Left lung (tissue), 4 donors: ENCODE measurements at regions not wholly inside any gene's neighbourhood (a gene's known extent, or its start where the extent isn't known, plus 50 kb on each side); places are given as distances from the start of the nearest gene placed in this dataset.

Experiments
- ATAC-seq: fragments of 200-7000 bp; cut with Tn5 transposase; one replicate; pipeline ENCODE4 v1.9.1; 2020; ENCODE audit warnings: moderate library complexity
- DNase-seq, 4 donors: peaks; one replicate each; pipeline ENCODE4 v3.0.0-alpha.2; 2013 to 2020
- H3K27ac ChIP-seq, 2 donors: fragments of 200-600 bp; sonication (generic) in 1 of 2; one replicate each; pipeline versions ENCODE4 v1.5.0 to v1.8.0; 2020 to 2021
- H3K27me3 ChIP-seq, 2 donors: fragments of 200-600 bp; sonication (generic) in 1 of 2; one replicate each; pipeline versions ENCODE4 v1.5.0 to v1.8.0; 2020 to 2021
- H3K36me3 ChIP-seq, 2 donors: fragments of 200-600 bp; sonication (generic) in 1 of 2; one replicate each; pipeline versions ENCODE4 v1.5.0 to v1.8.0; 2020 to 2021
- H3K4me1 ChIP-seq, 2 donors: fragments of 200-600 bp; one replicate each; pipeline ENCODE4 v1.8.0; 2021
- H3K4me3 ChIP-seq, 2 donors: fragments of 200-600 bp; sonication (generic) in 1 of 2; one replicate each; pipeline versions ENCODE4 v1.5.0 to v1.8.0; 2020 to 2021; ENCODE audit warnings: mild to moderate bottlenecking in 1 of 2
- H3K9me3 ChIP-seq, 2 donors: fragments of 200-600 bp; sonication (generic) in 1 of 2; one replicate each; pipeline versions ENCODE4 v1.5.0 to v1.8.0; 2020 to 2021
- intact Hi-C, 2 donors: fragments of 100-400 bp; cut with DNase I; formaldehyde crosslinking; loops; one replicate each; pipeline versions ENCODE4 v1.11.2 to v1.14.2; 2022
- TF ChIP-seq, protein P1 (sequence below), 2 donors: fragments of 200-600 bp; sonication (generic) in 1 of 2; IDR thresholded peaks; one replicate each; pipeline versions ENCODE4 v1.5.0 to v1.8.0; 2021; ENCODE audit warnings: antibody characterized with exemption in 2 of 2
- donor health status: DM: no; HTN: yes; CAD: no.
- donor health status: DM: no; HTN: no; CAD: no.

DNA sequence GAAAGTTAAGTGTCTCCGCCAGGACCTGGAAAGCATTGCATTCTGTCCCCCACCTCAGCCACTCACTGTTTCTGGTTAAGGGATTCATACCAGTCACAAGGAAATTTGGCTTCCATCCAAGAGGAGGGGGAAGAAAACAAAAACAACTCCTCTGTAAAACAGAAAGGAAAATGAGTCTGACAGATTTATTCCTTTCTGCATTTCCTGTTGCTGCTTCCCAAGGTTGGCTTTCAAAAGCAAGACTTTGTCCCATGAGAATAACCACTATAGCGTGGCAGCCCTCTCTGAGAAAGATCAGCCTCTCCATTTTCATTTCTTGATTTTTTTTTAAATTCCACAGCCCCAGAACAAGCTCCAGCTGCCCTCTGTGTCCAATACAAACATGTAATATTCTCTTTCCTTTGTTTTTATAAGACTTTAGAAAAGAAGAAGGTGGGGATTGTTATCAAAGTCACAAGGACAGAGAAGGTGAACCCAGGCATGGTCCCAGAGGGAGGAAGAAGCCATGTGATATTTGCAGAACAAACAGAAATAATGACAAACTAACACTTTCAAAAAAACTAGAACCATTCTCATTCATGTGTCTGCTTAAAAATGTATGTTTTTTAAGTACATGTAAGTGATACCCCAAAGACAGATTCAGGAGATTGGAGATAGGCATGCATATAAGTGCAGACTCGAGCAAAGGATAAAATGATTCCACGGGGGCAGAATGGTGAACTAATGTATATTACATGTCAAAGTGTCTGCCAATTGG is 90.7 kb upstream of the DCLK2 start:
- intact Hi-C loops: no loop called here
- Histone ChIP-seq H3K4me3 (no peak overlapping the region), H3K27me3 (no peaks in the 10 kb centered on the region), H3K36me3 (no peaks in the 10 kb centered on the region), H3K9me3 (no peaks in the 10 kb centered on the region), H3K4me1 (no peaks in the 10 kb centered on the region), H3K27ac (no peak overlapping the region)
- peak in 1 of 4 donors; percentile 24 for DNase-seq
- TF ChIP-seq, protein P1, sequence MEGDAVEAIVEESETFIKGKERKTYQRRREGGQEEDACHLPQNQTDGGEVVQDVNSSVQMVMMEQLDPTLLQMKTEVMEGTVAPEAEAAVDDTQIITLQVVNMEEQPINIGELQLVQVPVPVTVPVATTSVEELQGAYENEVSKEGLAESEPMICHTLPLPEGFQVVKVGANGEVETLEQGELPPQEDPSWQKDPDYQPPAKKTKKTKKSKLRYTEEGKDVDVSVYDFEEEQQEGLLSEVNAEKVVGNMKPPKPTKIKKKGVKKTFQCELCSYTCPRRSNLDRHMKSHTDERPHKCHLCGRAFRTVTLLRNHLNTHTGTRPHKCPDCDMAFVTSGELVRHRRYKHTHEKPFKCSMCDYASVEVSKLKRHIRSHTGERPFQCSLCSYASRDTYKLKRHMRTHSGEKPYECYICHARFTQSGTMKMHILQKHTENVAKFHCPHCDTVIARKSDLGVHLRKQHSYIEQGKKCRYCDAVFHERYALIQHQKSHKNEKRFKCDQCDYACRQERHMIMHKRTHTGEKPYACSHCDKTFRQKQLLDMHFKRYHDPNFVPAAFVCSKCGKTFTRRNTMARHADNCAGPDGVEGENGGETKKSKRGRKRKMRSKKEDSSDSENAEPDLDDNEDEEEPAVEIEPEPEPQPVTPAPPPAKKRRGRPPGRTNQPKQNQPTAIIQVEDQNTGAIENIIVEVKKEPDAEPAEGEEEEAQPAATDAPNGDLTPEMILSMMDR (IDR thresholded peaks at IDR 0.05): no peak
- ATAC-seq: no peak

GRCh38 chr4:149988087-149988410 is 90.2 kb upstream of the DCLK2 start:
- Histone ChIP-seq H3K4me3 (no peak overlapping the region), H3K36me3 (no peaks in the 10 kb centered on the region), H3K27me3 (no peaks in the 10 kb centered on the region), H3K27ac (no peak overlapping the region), H3K4me1 (no peaks in the 10 kb centered on the region), H3K9me3 (no peaks in the 10 kb centered on the region)
- DNase-seq (no peak), ATAC-seq (no peak)
- intact Hi-C loops: no loop called here
- TF ChIP-seq, protein P1 (IDR thresholded peaks at IDR 0.05): no peak

DNA sequence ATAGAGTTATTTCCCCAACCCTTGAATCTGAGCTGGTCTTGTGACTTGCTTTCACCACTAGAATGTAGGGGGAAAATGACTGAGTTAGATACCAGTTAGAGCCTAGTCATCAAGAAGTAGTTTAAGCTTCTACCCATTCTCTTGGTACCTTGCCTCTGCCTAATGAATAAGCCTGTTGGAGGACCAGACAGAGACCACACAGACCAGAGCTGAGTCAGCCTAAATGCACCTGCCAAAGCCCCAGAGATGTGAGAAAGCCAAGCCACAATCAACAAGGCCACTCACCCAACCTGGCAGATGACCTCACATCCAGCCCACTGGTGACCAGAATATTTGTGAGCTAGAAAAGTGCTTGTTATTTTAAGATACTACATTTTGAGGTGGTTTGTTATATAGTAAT is 85.2 kb upstream of the DCLK2 start:
- TF ChIP-seq, protein P1 (IDR thresholded peaks at IDR 0.05): no peak
- no peak for DNase-seq
- intact Hi-C loops: no loop called here
- no peak for ATAC-seq
- Histone ChIP-seq H3K27me3 (no peaks in the 10 kb centered on the region), H3K36me3 (no peaks in the 10 kb centered on the region), H3K4me3 (no peak overlapping the region), H3K9me3 (no peaks in the 10 kb centered on the region), H3K4me1 (no peaks in the 10 kb centered on the region), H3K27ac (no peak overlapping the region)

GRCh38 chr4:149995134-149995756 is 83.0 kb upstream of the DCLK2 start:
- TF ChIP-seq, protein P1 (IDR thresholded peaks at IDR 0.05): no peak
- DNase-seq (no peak), ATAC-seq (no peak)
- Histone ChIP-seq H3K36me3 (no peaks in the 10 kb centered on the region), H3K4me1 (no peaks in the 10 kb centered on the region), H3K4me3 (no peak overlapping the region), H3K9me3 (no peaks in the 10 kb centered on the region), H3K27ac (no peak overlapping the region), H3K27me3 (no peaks in the 10 kb centered on the region)
- intact Hi-C loops: no loop called here

DNA sequence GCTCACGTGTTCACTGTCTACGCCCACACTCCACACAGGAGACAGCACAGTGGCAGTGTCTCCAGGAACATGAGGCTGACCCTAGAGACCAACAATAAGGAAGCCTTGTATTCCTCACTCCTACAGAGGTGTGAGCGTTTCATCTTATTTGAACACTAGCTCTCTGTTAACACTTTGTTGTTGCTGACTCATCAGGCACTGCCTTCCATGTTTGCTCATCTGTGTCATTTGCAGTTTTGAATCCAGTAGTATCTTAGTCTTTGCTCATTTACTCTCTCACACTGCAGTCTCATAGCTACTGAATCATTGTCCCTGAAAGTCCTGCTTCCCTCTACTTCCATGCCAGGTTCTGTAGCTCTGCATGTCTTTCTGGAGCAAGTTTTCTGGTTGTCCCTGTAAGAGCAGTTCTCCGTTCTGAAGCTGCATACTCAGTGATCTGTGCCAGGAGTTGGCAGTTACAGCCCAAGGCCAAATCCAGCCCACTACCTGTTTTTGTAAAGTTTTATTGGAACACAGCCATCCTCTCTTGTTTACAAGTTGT is 80.3 kb upstream of the DCLK2 start:
- DNase-seq (no peak), ATAC-seq (peak; percentile 43)
- Histone ChIP-seq H3K27ac (no peak overlapping the region), H3K9me3 (no peaks in the 10 kb centered on the region), H3K4me1 (no peaks in the 10 kb centered on the region), H3K36me3 (no peaks in the 10 kb centered on the region), H3K27me3 (no peaks in the 10 kb centered on the region), H3K4me3 (no peak overlapping the region)
- TF ChIP-seq, protein P1 (IDR thresholded peaks at IDR 0.05): no peak
- intact Hi-C loops: no loop called here
